Gastroesophageal sphincter (tissue), 3 donors: ENCODE measurements at regions not wholly inside any gene's neighbourhood (a gene's known extent, or its start where the extent isn't known, plus 50 kb on each side); places are given as distances from the start of the nearest gene placed in this dataset.

Experiments used
- CTCF ChIP-seq, 4 experiments: fragments of 200-600 bp in 2 of 4; fragments of 450-650 bp in 2 of 4; sonication (generic) in 1 of 4; IDR thresholded peaks; one replicate each; pipeline ENCODE4 v1.5.1; 2017 to 2019; ENCODE audit warnings: antibody characterized with exemption in 4 of 4, mild to moderate bottlenecking in 2 of 4, moderate library complexity in 2 of 4
- EP300 ChIP-seq: sonication (generic); formaldehyde crosslinking; IDR thresholded peaks from one replicate; pipeline ENCODE4 v1.6.1; 2017; ENCODE audit warnings: antibody characterized with exemption, mild to moderate bottlenecking
- POLR2A ChIP-seq, 2 donors: fragments of 450-650 bp; IDR thresholded peaks; one replicate each; pipeline ENCODE4 v1.6.1; 2017; ENCODE audit warnings: antibody characterized with exemption in 2 of 2, mild to moderate bottlenecking in 2 of 2, moderate library complexity in 1 of 2
- POLR2AphosphoS5 ChIP-seq: sonication (generic); formaldehyde crosslinking; IDR thresholded peaks from one replicate; pipeline ENCODE4 v1.6.1; 2017; ENCODE audit warnings: antibody characterized with exemption

GRCh38 chr22:49014227-49015201 is 813.2 kb downstream of the BRD1 start:
- TF ChIP-seq CTCF (IDR thresholded peaks at IDR 0.05) (no peak), POLR2A (IDR thresholded peaks at IDR 0.05) (no peak), POLR2AphosphoS5 (no peak), EP300 (no peak)
